GM12875 (cell line): ENCODE measurements at regions not wholly inside any gene's neighbourhood (a gene's known extent, or its start where the extent isn't known, plus 50 kb on each side); places are given as distances from the start of the nearest gene placed in this dataset.

Experiments used
- H3K4me3 ChIP-seq: one replicate; pipeline ENCODE4 v1.5.1; 2011; ENCODE audit warnings: low read depth, low read length, control low read depth
- TF ChIP-seq, protein P1 (sequence below): IDR thresholded peaks from 2 replicates; pipeline ENCODE4 v1.5.1; 2011; ENCODE audit warnings: low read depth, mild to moderate bottlenecking, control low read depth, inconsistent platforms, low read length, moderate library complexity, borderline replicate concordance; ENCODE audit not compliant: insufficient read depth

DNA sequence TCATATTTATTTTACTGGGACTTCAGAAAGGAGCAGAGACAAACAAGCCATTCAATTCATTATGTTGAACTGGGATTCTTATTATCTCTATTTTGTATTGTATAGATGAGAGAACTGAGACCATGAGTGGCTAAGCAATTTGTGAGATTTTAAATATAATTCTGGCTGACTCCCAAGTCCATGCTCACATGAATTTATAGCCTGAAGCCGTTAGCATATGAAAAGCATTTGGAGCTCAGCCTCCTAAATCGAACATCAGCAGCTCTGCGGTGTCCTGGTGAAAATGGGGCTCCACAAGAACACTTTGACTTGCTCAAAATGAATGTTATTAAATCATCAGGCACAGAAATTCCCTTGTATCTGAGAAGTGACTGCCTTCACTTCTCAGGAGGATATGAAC, 96.8 kb upstream of the DPT start:
- no peak overlapping the region for H3K4me3 ChIP-seq
- TF ChIP-seq, protein P1, sequence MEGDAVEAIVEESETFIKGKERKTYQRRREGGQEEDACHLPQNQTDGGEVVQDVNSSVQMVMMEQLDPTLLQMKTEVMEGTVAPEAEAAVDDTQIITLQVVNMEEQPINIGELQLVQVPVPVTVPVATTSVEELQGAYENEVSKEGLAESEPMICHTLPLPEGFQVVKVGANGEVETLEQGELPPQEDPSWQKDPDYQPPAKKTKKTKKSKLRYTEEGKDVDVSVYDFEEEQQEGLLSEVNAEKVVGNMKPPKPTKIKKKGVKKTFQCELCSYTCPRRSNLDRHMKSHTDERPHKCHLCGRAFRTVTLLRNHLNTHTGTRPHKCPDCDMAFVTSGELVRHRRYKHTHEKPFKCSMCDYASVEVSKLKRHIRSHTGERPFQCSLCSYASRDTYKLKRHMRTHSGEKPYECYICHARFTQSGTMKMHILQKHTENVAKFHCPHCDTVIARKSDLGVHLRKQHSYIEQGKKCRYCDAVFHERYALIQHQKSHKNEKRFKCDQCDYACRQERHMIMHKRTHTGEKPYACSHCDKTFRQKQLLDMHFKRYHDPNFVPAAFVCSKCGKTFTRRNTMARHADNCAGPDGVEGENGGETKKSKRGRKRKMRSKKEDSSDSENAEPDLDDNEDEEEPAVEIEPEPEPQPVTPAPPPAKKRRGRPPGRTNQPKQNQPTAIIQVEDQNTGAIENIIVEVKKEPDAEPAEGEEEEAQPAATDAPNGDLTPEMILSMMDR, result no peak

GRCh38 chr1:168826269-168826668, 97.3 kb upstream of the DPT start:
- H3K4me3 ChIP-seq, result no peak overlapping the region
- TF ChIP-seq, protein P1, result no peak

DNA sequence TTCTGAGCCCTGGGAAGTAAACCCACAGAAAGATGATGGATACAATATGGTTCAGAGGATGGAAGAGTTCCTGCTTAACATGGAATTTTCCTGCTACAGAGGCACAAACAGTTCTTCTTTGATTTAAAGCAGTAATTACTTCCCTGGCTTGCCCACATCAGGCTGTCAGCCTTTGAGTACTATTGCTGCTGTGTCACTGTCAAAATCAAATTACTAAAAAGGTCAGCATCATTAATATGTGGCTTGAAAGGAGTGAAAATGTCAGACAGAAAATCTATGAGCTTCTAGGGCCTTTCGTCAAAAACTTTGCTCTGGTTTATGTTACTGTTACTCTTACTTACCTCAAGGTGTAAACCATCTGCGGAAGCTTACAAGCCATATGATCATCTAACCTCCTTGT, 98.6 kb upstream of the DPT start:
- no peak overlapping the region for H3K4me3 ChIP-seq

DNA sequence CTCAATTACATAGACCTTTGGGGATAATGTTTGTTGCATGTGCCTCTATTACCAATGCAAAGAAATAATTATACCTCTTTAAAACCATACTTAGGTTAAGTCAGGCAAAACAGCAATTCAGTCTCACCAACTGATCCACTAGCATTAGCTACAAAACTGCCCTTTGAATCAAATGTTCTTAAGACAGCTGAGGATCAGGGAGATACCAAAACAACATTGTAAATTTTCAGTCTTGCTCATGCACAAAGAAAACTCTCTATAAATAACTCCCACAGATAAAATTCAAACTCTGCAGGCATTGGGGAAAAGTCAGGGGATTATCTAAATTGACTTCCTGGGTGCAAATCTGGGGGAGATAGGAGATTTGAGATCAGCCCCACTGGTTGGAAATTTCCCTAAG, 100.9 kb upstream of the DPT start:
- H3K4me3 ChIP-seq, result no peak overlapping the region
- TF ChIP-seq, protein P1, result no peak

More for the DNA sequence above, 98.6 kb upstream of the DPT start:
- TF ChIP-seq, protein P1, result no peak

DNA sequence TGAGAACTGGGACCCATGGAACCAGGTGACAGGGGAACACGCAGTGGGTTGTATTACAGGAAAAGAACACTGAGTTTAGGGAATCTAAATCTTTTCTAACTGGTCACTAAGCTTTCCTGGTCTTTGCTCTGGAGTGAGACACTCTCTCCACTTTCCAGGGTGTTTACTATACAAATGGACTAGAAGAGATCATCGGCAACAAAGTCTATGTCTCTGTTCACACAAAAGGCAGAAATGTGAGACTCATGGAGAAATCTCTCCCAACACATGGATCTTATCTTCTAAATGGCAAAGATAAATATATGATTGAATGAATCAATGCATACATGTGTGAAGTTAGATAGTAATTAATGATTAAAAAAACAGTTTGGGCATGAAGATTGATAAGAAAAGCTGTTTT, 101.6 kb upstream of the DPT start:
- no peak overlapping the region for H3K4me3 ChIP-seq
- TF ChIP-seq, protein P1, result no peak

DNA sequence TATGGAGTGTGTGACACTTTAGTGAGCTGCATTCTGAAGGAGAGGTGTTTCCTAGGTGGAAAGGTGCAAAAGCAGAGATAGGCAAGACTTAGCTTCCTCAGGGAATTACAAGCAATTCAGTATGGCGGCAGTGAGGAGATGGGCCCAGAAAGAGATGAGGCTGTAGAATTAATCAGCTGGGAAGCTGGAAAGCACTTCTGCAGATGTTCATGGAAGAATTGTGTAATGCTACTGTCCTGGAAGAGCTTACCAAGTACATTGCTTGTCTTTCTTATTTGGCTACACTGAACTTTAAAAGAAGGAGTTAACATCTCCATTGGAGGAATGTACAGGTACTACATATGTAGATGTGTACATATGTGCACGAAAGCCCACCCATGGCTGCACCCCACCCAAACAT, 103.7 kb upstream of the DPT start:
- TF ChIP-seq, protein P1, result no peak
- no peak overlapping the region for H3K4me3 ChIP-seq

DNA sequence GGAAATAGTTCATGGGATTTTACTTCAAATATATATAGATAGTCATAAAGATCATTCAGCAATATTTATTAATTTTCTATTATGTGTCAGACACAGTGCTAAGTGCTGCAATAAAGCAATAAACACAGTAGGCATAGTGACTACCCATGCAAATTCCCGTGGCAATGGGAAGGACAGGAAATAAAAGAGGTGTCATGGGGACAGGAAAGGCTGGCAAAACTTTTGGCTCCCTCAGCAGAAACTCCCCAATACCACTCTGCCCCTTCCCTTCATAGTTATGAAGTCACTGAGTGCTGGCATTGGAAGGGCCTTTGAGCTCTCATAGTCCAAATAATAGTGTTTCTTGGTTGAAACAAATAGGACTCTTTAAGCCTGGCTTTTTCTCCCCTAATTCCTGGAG, 104.4 kb upstream of the DPT start:
- H3K4me3 ChIP-seq, result no peak overlapping the region

More for the DNA sequence above, 104.4 kb upstream of the DPT start:
- TF ChIP-seq, protein P1, result no peak
